SIG-M5 treated with dmso at 0.1 percent for 504 hours (cell line): ENCODE measurements at regions not wholly inside any gene's neighbourhood (a gene's known extent, or its start where the extent isn't known, plus 50 kb on each side); places are given as distances from the start of the nearest gene placed in this dataset.
"Not testable (repeated sequence)": the region's sequence is repeated elsewhere in the genome, so short reads cannot be mapped to it uniquely, and the experiment has no call there.

Experiments used
- DNase-seq: peaks from one replicate; lab custom pipeline; 2025; ENCODE audit not compliant: unreplicated experiment; lab: John Stamatoyannopoulos, UW

DNA sequence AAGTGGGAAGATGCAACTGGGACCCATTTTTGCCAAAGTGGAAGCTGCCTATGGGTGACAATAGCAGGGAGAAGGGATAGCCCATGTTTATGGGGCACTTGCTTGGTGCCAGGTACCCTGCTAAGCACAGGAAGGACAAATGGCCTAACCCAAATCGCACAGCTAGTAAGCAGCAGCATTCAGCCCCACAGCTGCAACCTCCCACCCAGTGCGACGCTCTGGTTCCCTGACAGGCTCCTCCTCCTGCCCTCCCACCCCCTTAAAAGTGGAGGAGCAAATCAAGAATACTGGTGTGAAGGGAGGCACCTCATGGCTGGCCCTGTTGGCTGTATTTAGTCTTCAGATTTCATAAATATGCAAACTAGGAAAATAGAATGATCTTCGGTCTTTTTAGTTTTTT is 76.2 kb downstream of the RIN2 start:
- no peak for DNase-seq

GRCh38 chr20:19834783-19835182 is 76.7 kb downstream of the RIN2 start:
- DNase-seq: no peak

- no peak for DNase-seq
Observed at GRCh38 chr20:19835533-19836222, 77.6 kb downstream of the RIN2 start.

GRCh38 chr20:19838468-19838867 is 80.4 kb downstream of the RIN2 start:
- DNase-seq: no peak

DNA sequence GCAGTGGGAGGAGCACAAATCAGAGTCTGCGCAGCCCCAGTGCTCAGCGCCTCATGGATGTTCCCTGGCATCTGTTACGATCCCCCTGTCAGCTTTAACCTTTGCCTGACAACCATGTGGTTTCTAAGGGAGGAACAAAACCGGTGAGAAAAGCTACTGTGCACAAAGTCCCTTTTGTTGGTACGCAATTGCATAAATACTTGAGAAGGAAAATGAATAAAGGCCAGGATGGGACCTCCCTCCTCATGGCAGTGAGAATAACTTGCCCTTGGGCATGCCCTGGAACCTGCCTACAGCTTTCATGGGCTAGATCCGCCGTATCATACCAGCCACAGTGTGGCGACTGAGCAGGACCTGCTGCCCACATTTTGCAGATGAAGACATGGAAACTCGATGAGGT is 81.0 kb downstream of the RIN2 start:
- DNase-seq: no peak

GRCh38 chr20:19840111-19840710 is 82.2 kb downstream of the RIN2 start:
- no peak for DNase-seq

GRCh38 chr20:19841740-19842139 is 83.7 kb downstream of the RIN2 start:
- no peak for DNase-seq

- not testable (repeated sequence) for DNase-seq
Observed at GRCh38 chr20:19844850-19845249, 86.8 kb downstream of the RIN2 start.

GRCh38 chr20:19847383-19847782 is 89.3 kb downstream of the RIN2 start:
- no peak for DNase-seq

DNA sequence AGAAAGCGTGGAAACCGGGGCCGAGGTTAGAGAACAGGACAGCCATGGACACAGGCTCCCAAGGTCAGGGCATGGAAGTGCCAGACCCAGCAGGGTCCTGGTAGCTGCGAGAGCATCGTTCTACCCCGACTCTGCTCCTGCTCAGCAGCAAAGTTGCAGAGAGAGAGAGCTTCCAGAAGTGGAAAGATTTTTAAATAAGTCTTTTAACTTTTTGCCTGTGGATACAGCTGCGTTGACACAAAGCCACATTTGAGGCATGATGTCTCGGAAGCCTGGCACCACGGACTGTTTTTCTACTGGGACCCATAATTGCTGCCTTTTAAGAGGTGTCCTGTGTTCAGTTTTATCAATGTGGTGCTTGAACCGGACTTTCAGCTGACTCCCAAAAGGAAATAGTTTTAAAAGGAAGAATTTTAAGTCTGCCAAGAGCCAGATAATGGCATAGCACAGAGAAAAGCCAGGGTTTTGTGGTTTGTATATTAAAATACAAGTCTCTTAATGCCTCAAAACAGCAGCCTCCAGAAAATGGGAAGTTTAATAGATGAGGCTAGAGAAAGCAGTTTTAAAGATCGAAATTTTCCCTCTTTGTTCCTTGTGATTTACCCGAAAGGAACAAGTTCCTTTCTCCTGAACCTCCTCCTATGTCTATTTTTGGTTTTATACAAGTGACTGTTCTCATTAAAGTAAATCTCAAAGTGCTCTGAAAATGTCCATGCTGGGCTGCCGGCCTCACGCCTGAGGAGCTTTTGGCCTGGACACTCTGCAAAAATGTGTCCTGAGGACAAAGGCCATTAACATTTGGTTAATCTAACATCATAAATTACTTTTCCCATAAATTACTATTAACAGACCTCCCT is 91.5 kb downstream of the RIN2 start:
- no peak for DNase-seq

- no peak for DNase-seq
Observed at GRCh38 chr20:19850198-19850533, 92.1 kb downstream of the RIN2 start.

DNA sequence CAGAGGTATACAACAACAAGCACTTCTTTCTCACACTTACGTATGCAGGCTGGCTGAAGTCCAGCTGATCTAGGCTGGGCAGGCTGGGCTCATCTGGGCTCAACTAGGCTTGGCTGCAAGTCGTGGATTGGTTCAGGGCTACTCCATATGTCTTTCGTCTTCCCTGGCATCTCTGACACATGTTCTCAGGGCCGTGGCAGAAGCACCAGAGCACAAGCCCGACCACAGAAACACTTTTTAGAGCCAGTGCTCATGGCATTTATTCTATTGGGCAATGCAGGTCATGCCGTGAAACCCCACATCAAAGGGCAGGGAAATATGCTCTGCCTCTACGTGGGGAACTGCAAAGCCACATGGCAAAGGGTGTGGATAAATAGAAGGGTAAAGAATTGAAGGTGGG is 93.8 kb downstream of the RIN2 start:
- no peak for DNase-seq

- no peak for DNase-seq
Observed at GRCh38 chr20:19855416-19855815, 97.4 kb downstream of the RIN2 start.

DNA sequence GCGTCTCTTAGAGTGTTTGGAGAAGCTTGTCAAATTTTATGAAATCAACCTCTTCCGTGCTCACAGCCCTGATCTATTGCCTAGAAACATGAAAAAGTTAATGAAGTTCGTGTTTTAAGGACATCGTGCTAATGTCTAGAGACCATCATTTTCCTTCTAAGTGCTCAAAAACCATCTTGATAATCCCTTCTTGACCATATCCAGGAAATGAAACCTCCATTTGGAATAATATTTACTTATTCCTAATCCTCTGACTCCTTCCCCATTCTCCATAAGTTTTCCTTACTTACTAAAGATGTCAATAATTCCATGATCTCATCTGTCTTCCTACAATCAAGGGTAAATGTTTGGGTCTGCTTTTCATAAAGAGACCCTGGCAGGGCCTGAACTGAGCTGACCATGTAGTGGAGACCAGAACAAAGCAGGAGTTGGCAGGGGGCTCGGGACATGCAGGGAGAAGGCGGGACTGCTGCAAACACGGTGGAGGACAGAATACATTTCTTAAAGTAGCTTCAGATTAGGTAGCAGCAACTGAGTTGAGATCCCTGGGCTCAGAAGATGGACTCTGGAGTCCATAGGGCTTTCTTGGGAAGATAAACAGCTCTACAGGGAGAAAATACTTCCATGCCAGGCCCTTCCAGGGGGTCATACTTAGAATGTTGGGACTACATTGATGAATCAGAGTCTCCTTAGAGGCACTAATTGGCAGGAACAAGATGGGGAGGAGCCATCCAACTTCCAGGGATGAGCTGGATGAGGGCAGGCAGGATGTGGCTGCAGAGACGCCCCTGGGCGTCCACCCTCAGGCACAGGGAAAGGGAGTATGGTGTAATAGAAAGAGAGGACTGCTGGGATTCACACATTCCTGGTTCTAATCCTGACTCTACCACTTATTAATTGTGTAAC is 100.7 kb downstream of the RIN2 start:
- DNase-seq: no peak

GRCh38 chr20:19859444-19859843 is 101.4 kb downstream of the RIN2 start:
- no peak for DNase-seq

DNA sequence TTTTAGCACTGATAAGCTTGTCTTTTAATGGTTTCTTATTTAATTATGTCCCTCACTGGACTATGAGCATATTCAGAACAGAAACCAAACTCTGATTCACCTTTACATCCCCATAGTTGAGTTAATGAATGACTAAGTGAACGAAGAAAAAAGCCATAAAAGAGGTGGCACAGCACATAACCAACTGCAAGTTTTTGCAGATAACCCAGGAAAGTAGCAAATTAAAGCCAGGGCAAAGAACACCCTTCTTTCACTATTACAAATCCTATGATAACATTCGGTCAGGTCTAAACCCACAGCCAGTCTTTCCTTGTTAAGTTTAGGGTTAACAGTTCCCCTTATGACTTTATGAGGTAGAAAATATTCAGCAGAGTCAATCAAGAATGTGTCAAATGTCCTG is 102.7 kb downstream of the RIN2 start:
- no peak for DNase-seq

GRCh38 chr20:19861147-19861759 is 103.2 kb downstream of the RIN2 start:
- no peak for DNase-seq

DNA sequence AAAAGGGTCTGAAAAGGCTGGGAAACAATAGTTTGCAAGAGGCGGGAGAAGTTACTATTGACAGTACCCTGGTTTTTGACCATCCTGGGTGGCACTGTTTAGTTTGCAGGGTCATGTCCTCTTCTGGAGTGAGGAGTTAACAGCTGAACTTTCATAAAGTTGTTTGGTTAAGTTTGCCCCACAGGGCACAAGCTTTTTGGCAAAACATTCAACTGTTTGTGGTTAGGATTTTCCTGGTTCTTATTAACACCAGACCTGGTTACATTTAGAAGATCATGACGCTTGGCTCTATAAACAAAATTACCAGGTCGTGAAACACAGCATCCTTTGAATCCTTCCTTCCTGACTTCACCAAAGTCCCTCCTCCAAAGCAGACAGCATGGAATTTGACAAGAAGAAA is 106.1 kb downstream of the RIN2 start:
- no peak for DNase-seq

GRCh38 chr20:19866070-19866469 is 108.0 kb downstream of the RIN2 start:
- no peak for DNase-seq

GRCh38 chr20:19867074-19867473 is 109.0 kb downstream of the RIN2 start:
- no peak for DNase-seq

- peak; percentile 84 for DNase-seq
Observed at GRCh38 chr20:19867940-19868371, 109.9 kb downstream of the RIN2 start.
